ENCODE measurements at regions not wholly inside any gene's neighbourhood (a gene's known extent, or its start where the extent isn't known, plus 50 kb on each side); places are given as distances from the start of the nearest gene placed in this dataset.
A peak's percentile ranks its signal among the peaks of the same experiment; 100 is the strongest.

GRCh38 chr2:41779888-41780287, 267.9 kb upstream of the PKDCC start:
- WGBS, 2 donors (ENCODE audit: low coverage in 1 of 2), result 42 to 73% methylated on average over 2 to 3 of the region's 3 CpGs

GRCh38 chr2:41782306-41783158, 265.3 kb upstream of the PKDCC start:
- Histone ChIP-seq H3K4me3 (no peak overlapping the region), H3K36me3 (no peaks in the 10 kb centered on the region), H3K27ac (no peak overlapping the region), H3K27me3 (no peaks in the 10 kb centered on the region), H3K4me1 (no peaks in the 10 kb centered on the region), H3K9me3 (no peaks in the 10 kb centered on the region)
- 30 to 35% methylated on average over 5 to 6 of the region's 6 CpGs for WGBS, 2 donors (ENCODE audit: low coverage in 1 of 2)
- TF ChIP-seq, protein P1, sequence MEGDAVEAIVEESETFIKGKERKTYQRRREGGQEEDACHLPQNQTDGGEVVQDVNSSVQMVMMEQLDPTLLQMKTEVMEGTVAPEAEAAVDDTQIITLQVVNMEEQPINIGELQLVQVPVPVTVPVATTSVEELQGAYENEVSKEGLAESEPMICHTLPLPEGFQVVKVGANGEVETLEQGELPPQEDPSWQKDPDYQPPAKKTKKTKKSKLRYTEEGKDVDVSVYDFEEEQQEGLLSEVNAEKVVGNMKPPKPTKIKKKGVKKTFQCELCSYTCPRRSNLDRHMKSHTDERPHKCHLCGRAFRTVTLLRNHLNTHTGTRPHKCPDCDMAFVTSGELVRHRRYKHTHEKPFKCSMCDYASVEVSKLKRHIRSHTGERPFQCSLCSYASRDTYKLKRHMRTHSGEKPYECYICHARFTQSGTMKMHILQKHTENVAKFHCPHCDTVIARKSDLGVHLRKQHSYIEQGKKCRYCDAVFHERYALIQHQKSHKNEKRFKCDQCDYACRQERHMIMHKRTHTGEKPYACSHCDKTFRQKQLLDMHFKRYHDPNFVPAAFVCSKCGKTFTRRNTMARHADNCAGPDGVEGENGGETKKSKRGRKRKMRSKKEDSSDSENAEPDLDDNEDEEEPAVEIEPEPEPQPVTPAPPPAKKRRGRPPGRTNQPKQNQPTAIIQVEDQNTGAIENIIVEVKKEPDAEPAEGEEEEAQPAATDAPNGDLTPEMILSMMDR (IDR thresholded peaks at IDR 0.05), result peak; percentile 81 to 90 (median 85)
- TF ChIP-seq POLR2A (IDR thresholded peaks at IDR 0.05), result no peak
- no peak for ATAC-seq

More at GRCh38 chr2:41779888-41780287, 267.9 kb upstream of the PKDCC start:
- no peaks in the 10 kb centered on the region for H3K4me1 ChIP-seq
- no peaks in the 10 kb centered on the region for H3K9me3 ChIP-seq
- no peak for TF ChIP-seq POLR2A (IDR thresholded peaks at IDR 0.05)
- TF ChIP-seq POLR2AphosphoS5 (IDR thresholded peaks at IDR 0.05), result no peak
- TF ChIP-seq EP300 (IDR thresholded peaks at IDR 0.05), result no peak
- TF ChIP-seq, protein P1 (IDR thresholded peaks at IDR 0.05), result no peak
- no peaks in the 10 kb centered on the region for H3K36me3 ChIP-seq
- no peak for ATAC-seq
- H3K27ac ChIP-seq, result no peak overlapping the region
- H3K4me3 ChIP-seq, result no peak overlapping the region
- no peaks in the 10 kb centered on the region for H3K27me3 ChIP-seq

DNA sequence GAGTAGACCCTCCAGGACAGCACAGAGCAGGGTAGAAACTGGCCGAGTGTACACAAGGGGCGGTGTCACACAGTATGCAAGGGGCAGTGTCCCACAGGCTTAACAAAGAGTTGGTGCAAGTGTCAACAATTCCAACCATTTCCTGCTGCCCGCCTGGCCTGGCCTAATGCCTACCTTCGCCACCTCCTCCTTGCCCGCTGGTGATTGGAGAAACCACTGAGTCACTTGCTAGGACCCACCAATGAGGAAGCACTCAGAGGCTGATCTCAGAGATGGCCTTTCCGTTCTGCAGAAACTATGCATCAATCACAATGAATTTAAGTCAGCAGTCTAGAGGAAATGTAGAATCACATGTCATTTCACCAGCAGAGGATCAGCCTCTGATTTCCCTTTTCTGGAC, 263.3 kb upstream of the PKDCC start:
- Histone ChIP-seq H3K9me3 (no peaks in the 10 kb centered on the region), H3K4me3 (no peak overlapping the region), H3K36me3 (no peaks in the 10 kb centered on the region), H3K27ac (no peak overlapping the region), H3K27me3 (no peaks in the 10 kb centered on the region), H3K4me1 (no peaks in the 10 kb centered on the region)
- TF ChIP-seq, protein P1 (IDR thresholded peaks at IDR 0.05), result no peak
- no peak for TF ChIP-seq EP300 (IDR thresholded peaks at IDR 0.05)
- no peak for TF ChIP-seq POLR2A (IDR thresholded peaks at IDR 0.05)
- TF ChIP-seq POLR2AphosphoS5 (IDR thresholded peaks at IDR 0.05), result no peak
- 70 to 83% methylated on average over 2 to 6 of the region's 6 CpGs for WGBS, 2 donors (ENCODE audit: low coverage in 1 of 2)
- ATAC-seq, result no peak

- H3K27me3 ChIP-seq, result no peaks in the 10 kb centered on the region
- no peaks in the 10 kb centered on the region for H3K9me3 ChIP-seq
- H3K4me1 ChIP-seq, result no peaks in the 10 kb centered on the region
- 57 to 100% methylated on average over 1 to 3 of the region's 10 CpGs for WGBS, 2 donors (ENCODE audit: low coverage in 1 of 2)
- H3K27ac ChIP-seq, result no peak overlapping the region
- H3K4me3 ChIP-seq, result no peak overlapping the region
- H3K36me3 ChIP-seq, result no peaks in the 10 kb centered on the region
- TF ChIP-seq, protein P1 (IDR thresholded peaks at IDR 0.05), result no peak
- no peak for ATAC-seq
These were observed 262.4 kb upstream of the PKDCC start for GRCh38 chr2:41785251-41786022.
